GM23248 (cell line): ENCODE measurements at regions not wholly inside any gene's neighbourhood (a gene's known extent, or its start where the extent isn't known, plus 50 kb on each side); places are given as distances from the start of the nearest gene placed in this dataset.

Experiments
- EZH2 ChIP-seq: fragments of 200-600 bp; sonication (generic); IDR thresholded peaks from 2 replicates; pipeline ENCODE4 v1.6.1; 2018; ENCODE audit warnings: antibody characterized with exemption, mild to moderate bottlenecking; ENCODE audit not compliant: insufficient read depth, poor library complexity, severe bottlenecking
- EZH2phosphoT487 ChIP-seq: fragments of 200-600 bp; sonication (generic); IDR thresholded peaks from 2 replicates; pipeline ENCODE4 v1.6.1; 2018; ENCODE audit warnings: antibody characterized with exemption, moderate library complexity, mild to moderate bottlenecking, low read depth; ENCODE audit not compliant: insufficient read depth

DNA sequence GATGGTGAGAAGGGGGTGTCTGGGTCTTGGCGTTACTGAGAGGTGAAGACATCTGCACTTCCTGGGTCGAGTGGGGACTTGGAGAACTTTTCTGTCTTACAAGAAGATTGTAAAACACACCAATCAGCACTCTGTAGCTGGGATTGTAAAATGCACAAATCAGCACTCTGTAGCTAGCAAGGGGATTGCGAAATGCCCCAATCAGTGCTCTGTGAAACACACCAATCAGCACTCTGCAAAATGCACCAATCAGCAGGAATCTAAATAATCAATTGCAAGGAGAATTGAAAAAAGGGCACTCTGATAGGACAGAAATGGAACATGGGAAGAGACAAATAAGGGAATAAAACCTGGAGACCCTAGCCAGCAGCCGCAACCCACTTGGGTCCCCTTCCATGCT lies 376.1 kb upstream of the SFSWAP start:
- TF ChIP-seq EZH2phosphoT487 (no peak), EZH2 (no peak)
